ENCODE measurements at regions not wholly inside any gene's neighbourhood (a gene's known extent, or its start where the extent isn't known, plus 50 kb on each side); places are given as distances from the start of the nearest gene placed in this dataset.

DNA sequence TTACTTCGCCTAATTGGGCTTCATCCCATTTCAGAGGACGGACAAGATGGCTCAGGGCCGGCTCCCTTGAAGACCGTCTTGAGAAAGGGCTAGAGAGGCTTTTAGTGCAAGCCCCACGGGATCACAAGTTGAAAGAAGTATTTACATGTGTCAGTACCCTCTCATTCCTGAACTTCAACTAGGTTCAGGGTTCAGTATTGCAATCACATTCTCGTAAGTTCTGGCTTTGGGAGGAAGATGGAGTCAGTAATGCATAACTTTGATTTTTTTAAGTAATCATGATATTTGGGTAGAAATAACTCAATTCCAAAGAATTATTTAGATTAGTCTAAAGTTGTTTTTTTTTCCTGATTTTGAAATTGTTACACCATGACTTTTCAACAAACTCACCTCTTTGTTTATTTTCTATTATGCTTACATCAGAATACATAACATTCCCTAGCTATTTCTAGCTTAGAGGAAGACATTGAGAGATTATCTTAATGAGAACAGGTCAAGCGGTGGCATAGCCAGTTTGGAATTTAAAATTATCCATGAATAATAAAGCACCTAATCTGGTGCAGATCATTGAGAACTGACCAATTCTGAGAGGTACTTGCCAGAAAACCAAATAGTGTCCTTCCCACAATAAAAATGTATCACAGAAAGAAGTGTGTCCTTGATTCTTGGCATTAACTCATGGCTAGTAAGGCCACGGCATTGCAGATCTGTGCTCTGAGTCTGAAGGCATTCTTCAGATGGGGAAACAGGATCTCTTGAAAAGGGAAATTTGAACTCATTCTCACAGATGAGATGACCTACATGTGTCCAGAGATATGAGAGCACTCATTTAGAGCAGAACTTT lies 92.1 kb upstream of the BLID start:
- TF ChIP-seq CTCF (conservative IDR thresholded peaks at IDR 0.05; ENCODE audit: low read length) (no peak), EZH2phosphoT487 (IDR thresholded peaks at IDR 0.05; ENCODE audit: borderline replicate concordance) (no peak)

Data from Loucy (cell line).